Endodermal cell (in vitro differentiated cells): ENCODE measurements at regions not wholly inside any gene's neighbourhood (a gene's known extent, or its start where the extent isn't known, plus 50 kb on each side); places are given as distances from the start of the nearest gene placed in this dataset.

Experiments
- DNase-seq: peaks from one replicate; pipeline ENCODE4 v3.0.0-alpha.2; 2017
- H3K27ac ChIP-seq: 2 replicates; pipeline ENCODE4 v1.5.1; 2013; ENCODE audit warnings: mild to moderate bottlenecking, low read depth, low read length, moderate library complexity
- H3K27me3 ChIP-seq: 2 replicates; pipeline ENCODE4 v1.6.1; 2013; ENCODE audit warnings: mild to moderate bottlenecking, low read length, moderate library complexity; ENCODE audit not compliant: insufficient read depth, control insufficient read depth, poor library complexity, severe bottlenecking
- H3K36me3 ChIP-seq: 2 replicates; pipeline ENCODE4 v1.7.0; 2013; ENCODE audit warnings: mild to moderate bottlenecking, low read length, moderate library complexity; ENCODE audit not compliant: control insufficient read depth, insufficient read depth
- H3K4me1 ChIP-seq: one replicate; pipeline ENCODE4 v1.7.0; 2013; ENCODE audit warnings: low read length; ENCODE audit not compliant: control insufficient read depth, insufficient read depth
- H3K4me3 ChIP-seq: 2 replicates; pipeline ENCODE4 v1.5.1; 2013; ENCODE audit warnings: mild to moderate bottlenecking, low read length, moderate library complexity
- H3K9ac ChIP-seq: 2 replicates; pipeline ENCODE4 v1.6.1; 2013; ENCODE audit warnings: mild to moderate bottlenecking, low read length, moderate library complexity; ENCODE audit not compliant: poor library complexity, severe bottlenecking; ENCODE audit errors: extremely low read depth
- H3K9me3 ChIP-seq: 2 replicates; pipeline ENCODE4 v1.6.1; 2013; ENCODE audit warnings: mild to moderate bottlenecking, low read length, moderate library complexity; ENCODE audit not compliant: control insufficient read depth
- H3K27ac Mint-ChIP-seq: 2 replicates; pipeline ENCODE4 v1.8.0; 2020; ENCODE audit warnings: mixed read lengths
- H3K27me3 Mint-ChIP-seq: 2 replicates; pipeline ENCODE4 v1.8.0; 2021; ENCODE audit warnings: mild to moderate bottlenecking, mixed read lengths; ENCODE audit not compliant: insufficient read depth
- H3K36me3 Mint-ChIP-seq: 2 replicates; pipeline ENCODE4 v1.8.0; 2020; ENCODE audit warnings: low read depth, mixed read lengths
- H3K4me1 Mint-ChIP-seq: 2 replicates; pipeline ENCODE4 v1.8.0; 2020; ENCODE audit warnings: mixed read lengths
- H3K4me3 Mint-ChIP-seq: 2 replicates; pipeline ENCODE4 v1.8.0; 2020; ENCODE audit warnings: mild to moderate bottlenecking, moderate library complexity, mixed read lengths
- H3K9me3 Mint-ChIP-seq: 2 replicates; pipeline ENCODE4 v1.8.0; 2020; ENCODE audit warnings: mild to moderate bottlenecking, mixed read lengths
- WGBS, 2 experiments: methylation state at CpG; one replicate each; pipeline versions ENCODE4 v1.1.5 to v1.1.7; 2013; ENCODE audit warnings: missing lambda C conversion rate in 2 of 2, mixed read lengths in 1 of 2; ENCODE audit not compliant: insufficient coverage in 1 of 2, insufficient read length in 1 of 2; 5-methylcytosine and 5-hydroxymethylcytosine counted together
- TF ChIP-seq, protein P1 (sequence below): fragments of 200-600 bp; sonication (generic); conservative IDR thresholded peaks from 2 replicates; pipeline ENCODE4 v1.5.0; 2021; ENCODE audit warnings: antibody characterized with exemption, mild to moderate bottlenecking

DNA sequence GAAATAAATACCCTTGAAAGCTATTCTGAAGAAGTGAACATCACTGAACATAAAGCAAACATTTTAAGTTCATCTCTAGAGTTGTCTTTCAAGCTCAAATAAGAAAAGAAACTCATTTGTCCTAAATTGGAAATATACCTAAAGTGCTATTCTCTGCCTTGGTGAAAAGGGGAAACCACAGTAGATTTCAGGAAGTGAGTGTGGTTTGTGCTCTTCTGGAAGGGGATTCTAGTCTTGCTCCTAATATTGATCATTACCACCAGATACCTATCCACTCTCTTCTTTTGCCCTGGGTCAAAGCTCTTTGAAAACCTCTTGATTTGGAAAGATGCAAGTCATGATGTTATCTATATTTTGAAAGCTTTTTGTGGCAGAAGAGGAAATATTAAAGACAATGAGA is 798.1 kb downstream of the ADGRL2 start:
- Histone ChIP-seq H3K27ac (no peak overlapping the region), H3K9ac (no peak overlapping the region), H3K9me3 (no peaks in the 10 kb centered on the region), H3K4me1 (no peaks in the 10 kb centered on the region), H3K4me3 (no peak overlapping the region), H3K27me3 (no peaks in the 10 kb centered on the region), H3K36me3 (no peaks in the 10 kb centered on the region)
- no peak overlapping the region for H3K27ac Mint-ChIP-seq
- TF ChIP-seq, protein P1, sequence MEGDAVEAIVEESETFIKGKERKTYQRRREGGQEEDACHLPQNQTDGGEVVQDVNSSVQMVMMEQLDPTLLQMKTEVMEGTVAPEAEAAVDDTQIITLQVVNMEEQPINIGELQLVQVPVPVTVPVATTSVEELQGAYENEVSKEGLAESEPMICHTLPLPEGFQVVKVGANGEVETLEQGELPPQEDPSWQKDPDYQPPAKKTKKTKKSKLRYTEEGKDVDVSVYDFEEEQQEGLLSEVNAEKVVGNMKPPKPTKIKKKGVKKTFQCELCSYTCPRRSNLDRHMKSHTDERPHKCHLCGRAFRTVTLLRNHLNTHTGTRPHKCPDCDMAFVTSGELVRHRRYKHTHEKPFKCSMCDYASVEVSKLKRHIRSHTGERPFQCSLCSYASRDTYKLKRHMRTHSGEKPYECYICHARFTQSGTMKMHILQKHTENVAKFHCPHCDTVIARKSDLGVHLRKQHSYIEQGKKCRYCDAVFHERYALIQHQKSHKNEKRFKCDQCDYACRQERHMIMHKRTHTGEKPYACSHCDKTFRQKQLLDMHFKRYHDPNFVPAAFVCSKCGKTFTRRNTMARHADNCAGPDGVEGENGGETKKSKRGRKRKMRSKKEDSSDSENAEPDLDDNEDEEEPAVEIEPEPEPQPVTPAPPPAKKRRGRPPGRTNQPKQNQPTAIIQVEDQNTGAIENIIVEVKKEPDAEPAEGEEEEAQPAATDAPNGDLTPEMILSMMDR = no peak
- no peaks in the 10 kb centered on the region for H3K9me3 Mint-ChIP-seq
- no peaks in the 10 kb centered on the region for H3K36me3 Mint-ChIP-seq
- H3K4me1 Mint-ChIP-seq = no peaks in the 10 kb centered on the region
- H3K4me3 Mint-ChIP-seq = no peak overlapping the region
- DNase-seq = no peak
- H3K27me3 Mint-ChIP-seq = no peaks in the 10 kb centered on the region

DNA sequence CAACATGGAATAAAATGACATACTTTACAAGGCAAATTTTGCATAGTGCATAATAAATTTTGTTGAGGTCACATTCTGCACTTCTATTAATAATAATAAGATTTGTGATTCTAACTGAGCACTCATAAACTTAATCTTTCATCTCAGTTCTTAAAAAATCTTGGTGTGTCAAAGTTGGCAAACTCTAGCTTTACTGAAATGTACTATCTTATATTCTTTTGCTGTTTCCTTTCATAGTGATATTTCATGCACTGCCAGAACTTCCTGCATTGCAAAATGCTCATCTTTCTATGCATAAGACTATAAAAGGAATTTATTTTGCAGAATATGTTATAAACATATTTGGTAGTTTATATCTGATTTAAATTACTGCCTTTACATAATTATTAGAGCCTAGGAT is 797.6 kb downstream of the ADGRL2 start:
- Mint-ChIP-seq H3K27me3 (no peaks in the 10 kb centered on the region), H3K4me1 (no peaks in the 10 kb centered on the region), H3K27ac (no peak overlapping the region), H3K4me3 (no peak overlapping the region), H3K36me3 (no peaks in the 10 kb centered on the region), H3K9me3 (no peaks in the 10 kb centered on the region)
- no peak overlapping the region for H3K9ac ChIP-seq
- H3K36me3 ChIP-seq = no peaks in the 10 kb centered on the region
- no peak for DNase-seq
- H3K27ac ChIP-seq = no peak overlapping the region
- no peaks in the 10 kb centered on the region for H3K4me1 ChIP-seq
- H3K9me3 ChIP-seq = no peaks in the 10 kb centered on the region
- TF ChIP-seq, protein P1 = no peak
- H3K27me3 ChIP-seq = no peaks in the 10 kb centered on the region
- H3K4me3 ChIP-seq = no peak overlapping the region

DNA sequence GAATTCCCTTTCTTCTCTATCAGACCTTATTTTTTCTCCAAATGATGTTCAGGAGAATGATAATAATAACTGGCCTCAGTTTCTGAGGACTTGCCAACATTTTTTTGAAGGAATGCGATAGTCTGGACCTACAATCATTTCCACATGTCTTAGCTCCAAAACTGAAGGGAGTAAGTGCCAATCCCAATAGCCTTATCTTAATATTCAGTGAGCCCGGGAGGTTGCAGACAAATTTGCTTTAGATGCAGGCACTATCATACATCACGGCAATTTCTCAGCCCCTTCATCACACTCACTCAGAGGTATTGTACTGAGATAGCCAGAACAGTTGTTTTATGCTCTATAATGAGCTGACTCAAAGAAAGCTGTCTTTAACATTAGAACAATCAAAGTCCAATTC is 796.9 kb downstream of the ADGRL2 start:
- Mint-ChIP-seq H3K4me1 (no peaks in the 10 kb centered on the region), H3K27me3 (no peaks in the 10 kb centered on the region), H3K27ac (no peak overlapping the region), H3K9me3 (no peaks in the 10 kb centered on the region), H3K4me3 (no peak overlapping the region), H3K36me3 (no peaks in the 10 kb centered on the region)
- DNase-seq = no peak
- no peaks in the 10 kb centered on the region for H3K4me1 ChIP-seq
- H3K4me3 ChIP-seq = no peak overlapping the region
- H3K27ac ChIP-seq = no peak overlapping the region
- H3K9me3 ChIP-seq = no peaks in the 10 kb centered on the region
- no peaks in the 10 kb centered on the region for H3K36me3 ChIP-seq
- no peak overlapping the region for H3K9ac ChIP-seq
- TF ChIP-seq, protein P1 = no peak
- no peaks in the 10 kb centered on the region for H3K27me3 ChIP-seq
- 97 to 100% methylated on average over 1 to 3 of the region's 3 CpGs for WGBS, 2 experiments
